Spleen (tissue), 7 donors: ENCODE measurements at regions not wholly inside any gene's neighbourhood (a gene's known extent, or its start where the extent isn't known, plus 50 kb on each side); places are given as distances from the start of the nearest gene placed in this dataset.

Source experiments
- CTCF ChIP-seq, 11 experiments: fragments of 200-600 bp in 7 of 11; fragments of 450-650 bp in 4 of 11; sonication (generic) in 4 of 11; IDR thresholded peaks in 8 of 11; conservative IDR thresholded peaks in 3 of 11; 1 replicate in 7 of 11; 2 replicates in 4 of 11; pipeline versions ENCODE4 v1.4.0 to v1.8.0; 2016 to 2021; ENCODE audit warnings: antibody characterized with exemption in 11 of 11, inconsistent platforms in 4 of 11, mild to moderate bottlenecking in 1 of 11
- POLR2A ChIP-seq, 3 donors: fragments of 450-650 bp; IDR thresholded peaks; one replicate each; pipeline ENCODE4 v1.5.1; 2017; ENCODE audit warnings: antibody characterized with exemption in 3 of 3, mild to moderate bottlenecking in 1 of 3
- POLR2AphosphoS5 ChIP-seq, 3 donors: sonication (generic); formaldehyde crosslinking; IDR thresholded peaks; one replicate each; pipeline ENCODE4 v1.5.1; 2017; ENCODE audit warnings: antibody characterized with exemption in 3 of 3
- donor health status: DM: no; HTN: no; CAD: no; lungs with moderate emphysema.
- donor health status: DM: no; HTN: no; CAD: no.
- donor health status: DM: no; HTN: no; CAD: no.

- TF ChIP-seq CTCF (IDR thresholded peaks at IDR 0.05 in 8 of 11, conservative IDR thresholded peaks at IDR 0.05 in 3 of 11) (no peak), POLR2A (IDR thresholded peaks at IDR 0.05) (no peak), POLR2AphosphoS5 (IDR thresholded peaks at IDR 0.05) (no peak)
These were observed 485.4 kb downstream of the CNTN6 start for GRCh38 chr3:1578124-1578806.
